CD8-positive, alpha-beta memory T cell (primary cell): ENCODE measurements at regions not wholly inside any gene's neighbourhood (a gene's known extent, or its start where the extent isn't known, plus 50 kb on each side); places are given as distances from the start of the nearest gene placed in this dataset.

ENCODE experiments used
- CTCF ChIA-PET: fragments of 350-600 bp; sonication (Branson Sonifier 250); formaldehyde crosslinking; loops from one replicate; lab custom pipeline; 2021; ENCODE audit warnings: antibody characterized with exemption; lab: Charles Lee
- POLR2A ChIA-PET: fragments of 350-600 bp; sonication (Branson Sonifier 250); formaldehyde crosslinking; loops from one replicate; lab custom pipeline; 2021; ENCODE audit warnings: antibody characterized with exemption; lab: Charles Lee
- DNase-seq, 5 donors: peaks; one replicate each; pipeline versions ENCODE4 v3.0.0 to v3.0.0-alpha.2; 2020 to 2022; ENCODE audit warnings: mixed read lengths in 1 of 5
- H3K27ac ChIP-seq: one replicate; pipeline ENCODE4 v1.7.0; 2013; ENCODE audit warnings: low read depth, mild to moderate bottlenecking, low read length, moderate library complexity
- H3K27me3 ChIP-seq: 2 replicates; pipeline ENCODE4 v1.7.0; 2013; ENCODE audit warnings: low read length, mild to moderate bottlenecking; ENCODE audit not compliant: insufficient read depth, poor library complexity, severe bottlenecking
- H3K36me3 ChIP-seq: 2 replicates; pipeline ENCODE4 v1.7.0; 2013; ENCODE audit warnings: mild to moderate bottlenecking, low read length, moderate library complexity; ENCODE audit not compliant: insufficient read depth
- H3K4me1 ChIP-seq: 2 replicates; pipeline ENCODE4 v1.7.0; 2013; ENCODE audit warnings: mild to moderate bottlenecking, low read length, moderate library complexity; ENCODE audit not compliant: insufficient read depth
- H3K4me3 ChIP-seq: 2 replicates; pipeline ENCODE4 v1.7.0; 2013; ENCODE audit warnings: mild to moderate bottlenecking, low read length
- H3K9me3 ChIP-seq: 2 replicates; pipeline ENCODE4 v1.7.0; 2013; ENCODE audit warnings: mild to moderate bottlenecking, low read length
- H3K27ac Mint-ChIP-seq, 8 donors: one replicate each; pipeline ENCODE4 v1.8.0; 2020 to 2021; ENCODE audit warnings: mixed read lengths in 8 of 8, mild to moderate bottlenecking in 6 of 8, inconsistent platforms in 3 of 8, moderate library complexity in 3 of 8
- H3K27me3 Mint-ChIP-seq, 2 donors: one replicate each; pipeline ENCODE4 v1.8.0; 2020 to 2021; ENCODE audit warnings: mixed read lengths in 2 of 2, mild to moderate bottlenecking in 1 of 2, moderate library complexity in 1 of 2
- H3K36me3 Mint-ChIP-seq, 3 donors: one replicate each; pipeline ENCODE4 v1.8.0; 2020 to 2021; ENCODE audit warnings: mixed read lengths in 3 of 3, inconsistent platforms in 1 of 3, mild to moderate bottlenecking in 1 of 3
- H3K4me1 Mint-ChIP-seq, 3 donors: one replicate each; pipeline ENCODE4 v1.8.0; 2020 to 2021; ENCODE audit warnings: mixed read lengths in 3 of 3, inconsistent platforms in 1 of 3, mild to moderate bottlenecking in 1 of 3
- H3K4me3 Mint-ChIP-seq, 7 donors: one replicate each; pipeline ENCODE4 v1.8.0; 2020 to 2021; ENCODE audit warnings: mixed read lengths in 7 of 7, mild to moderate bottlenecking in 6 of 7, moderate library complexity in 4 of 7, inconsistent platforms in 2 of 7
- H3K9me3 Mint-ChIP-seq, 5 donors: one replicate each; pipeline ENCODE4 v1.8.0; 2020 to 2022; ENCODE audit warnings: mixed read lengths in 5 of 5, mild to moderate bottlenecking in 3 of 5, moderate library complexity in 2 of 5, inconsistent platforms in 1 of 5

GRCh38 chr14:76655331-76655730 is 105.9 kb upstream of the VASH1 start:
- no peak overlapping the region for H3K27ac ChIP-seq
- H3K9me3 ChIP-seq = no peaks in the 10 kb centered on the region
- no peaks in the 10 kb centered on the region for H3K4me1 Mint-ChIP-seq
- DNase-seq = no peak
- peaks cover 0 to 7% (median 2%) of the 10 kb centered on the region in 5 donors for H3K9me3 Mint-ChIP-seq
- no peaks in the 10 kb centered on the region for H3K36me3 ChIP-seq
- H3K27me3 ChIP-seq = no peaks in the 10 kb centered on the region
- no peak overlapping the region for H3K27ac Mint-ChIP-seq
- no peak overlapping the region for H3K4me3 ChIP-seq
- CTCF ChIA-PET = no interaction called here
- H3K4me1 ChIP-seq = no peaks in the 10 kb centered on the region
- POLR2A ChIA-PET = no interaction called here
- H3K4me3 Mint-ChIP-seq = no peak overlapping the region
- peaks cover 19 to 31% of the 10 kb centered on the region in 2 donors for H3K27me3 Mint-ChIP-seq
- no peaks in the 10 kb centered on the region for H3K36me3 Mint-ChIP-seq

DNA sequence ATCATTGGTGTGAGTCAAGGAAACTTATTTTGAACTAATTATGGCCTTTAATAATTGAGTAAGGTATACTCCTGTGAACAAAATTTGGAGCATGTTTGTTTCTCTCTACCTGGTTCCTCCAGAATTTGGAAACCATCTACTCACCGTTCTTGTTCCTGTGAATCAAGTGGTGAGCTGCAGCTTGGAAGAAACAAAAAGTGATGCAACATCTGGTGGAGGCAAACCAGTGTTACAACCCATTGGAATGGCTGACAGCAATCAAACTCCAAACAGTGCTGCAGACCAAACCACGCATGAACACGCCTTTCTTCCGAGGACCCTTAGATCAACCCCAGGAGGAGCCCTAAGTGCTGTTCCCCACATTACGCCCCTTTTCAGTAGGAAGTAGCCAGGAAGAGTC is 104.7 kb upstream of the VASH1 start:
- Mint-ChIP-seq H3K4me1 (no peaks in the 10 kb centered on the region), H3K4me3 (no peak overlapping the region), H3K27me3 (peaks cover 14 to 43% of the 10 kb centered on the region in 2 donors), H3K9me3 (peaks cover 0 to 7% (median 2%) of the 10 kb centered on the region in 5 donors), H3K36me3 (peaks cover 0 to 2% (median 0%) of the 10 kb centered on the region in 3 donors), H3K27ac (no peak overlapping the region)
- ChIA-PET POLR2A (no interaction called here), CTCF (no interaction called here)
- Histone ChIP-seq H3K9me3 (no peaks in the 10 kb centered on the region), H3K4me3 (no peak overlapping the region), H3K36me3 (no peaks in the 10 kb centered on the region), H3K4me1 (no peaks in the 10 kb centered on the region), H3K27ac (no peak overlapping the region), H3K27me3 (peaks cover 3% of the 10 kb centered on the region)
- DNase-seq = no peak

DNA sequence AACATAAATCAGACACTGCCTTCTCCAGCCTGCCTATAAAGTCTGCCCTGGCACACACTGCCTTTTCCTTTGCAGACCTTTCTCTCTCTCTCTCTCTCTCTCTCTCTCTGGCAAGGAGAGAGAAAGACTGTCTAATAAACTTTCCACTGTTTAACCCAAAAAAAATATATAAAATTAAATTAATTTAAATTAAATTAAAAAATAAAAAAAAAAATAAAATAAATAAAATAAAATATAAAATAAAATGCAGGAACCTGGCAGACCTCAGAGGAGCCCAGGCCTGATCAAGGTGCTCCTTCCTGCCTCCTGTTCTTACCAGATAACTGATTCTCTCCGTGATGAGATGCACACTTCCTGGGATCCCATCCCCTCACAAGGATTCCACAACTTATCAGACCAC is 103.9 kb upstream of the VASH1 start:
- POLR2A ChIA-PET = no interaction called here
- Mint-ChIP-seq H3K27ac (peak overlapping the region in 1 of 8 donors; percentile 61), H3K9me3 (peaks cover 0 to 7% (median 2%) of the 10 kb centered on the region in 5 donors), H3K4me1 (no peaks in the 10 kb centered on the region), H3K36me3 (peaks cover 0 to 2% (median 0%) of the 10 kb centered on the region in 3 donors), H3K4me3 (no peak overlapping the region), H3K27me3 (peaks cover 18 to 49% of the 10 kb centered on the region in 2 donors)
- no peaks in the 10 kb centered on the region for H3K4me1 ChIP-seq
- H3K27me3 ChIP-seq = peaks cover 3% of the 10 kb centered on the region
- no peak overlapping the region for H3K27ac ChIP-seq
- CTCF ChIA-PET = no interaction called here
- H3K36me3 ChIP-seq = no peaks in the 10 kb centered on the region
- DNase-seq = no peak
- no peaks in the 10 kb centered on the region for H3K9me3 ChIP-seq
- H3K4me3 ChIP-seq = no peak overlapping the region

DNA sequence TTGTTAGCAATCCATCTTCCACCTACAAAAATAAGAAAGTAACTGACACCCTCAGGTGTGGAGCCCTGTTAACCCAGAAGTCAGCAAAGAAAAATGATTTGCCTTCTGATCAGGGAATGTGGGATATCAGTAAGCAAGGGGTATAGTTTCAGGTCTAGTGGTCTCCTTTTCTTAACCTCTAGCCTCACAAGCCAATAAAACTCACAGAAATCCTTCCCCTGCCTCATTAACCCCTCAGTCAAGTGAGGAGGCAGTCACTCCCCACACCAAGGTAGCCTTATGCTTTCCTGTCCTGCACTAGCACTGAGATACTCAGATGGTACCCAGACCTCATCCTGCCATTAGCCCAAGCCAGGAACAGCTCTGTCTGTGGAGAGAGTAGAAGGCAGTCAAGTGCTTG is 103.4 kb upstream of the VASH1 start:
- H3K9me3 ChIP-seq = no peaks in the 10 kb centered on the region
- CTCF ChIA-PET = no interaction called here
- Mint-ChIP-seq H3K27ac (peak overlapping the region in 1 of 8 donors; percentile 61), H3K4me1 (no peaks in the 10 kb centered on the region), H3K9me3 (peaks cover 0 to 7% (median 2%) of the 10 kb centered on the region in 5 donors), H3K36me3 (peaks cover 0 to 2% (median 0%) of the 10 kb centered on the region in 3 donors), H3K27me3 (peaks cover 20 to 52% of the 10 kb centered on the region in 2 donors), H3K4me3 (no peak overlapping the region)
- H3K4me3 ChIP-seq = no peak overlapping the region
- DNase-seq = no peak
- no peak overlapping the region for H3K27ac ChIP-seq
- no peaks in the 10 kb centered on the region for H3K36me3 ChIP-seq
- H3K27me3 ChIP-seq = peaks cover 3% of the 10 kb centered on the region
- H3K4me1 ChIP-seq = no peaks in the 10 kb centered on the region
- POLR2A ChIA-PET = no interaction called here

DNA sequence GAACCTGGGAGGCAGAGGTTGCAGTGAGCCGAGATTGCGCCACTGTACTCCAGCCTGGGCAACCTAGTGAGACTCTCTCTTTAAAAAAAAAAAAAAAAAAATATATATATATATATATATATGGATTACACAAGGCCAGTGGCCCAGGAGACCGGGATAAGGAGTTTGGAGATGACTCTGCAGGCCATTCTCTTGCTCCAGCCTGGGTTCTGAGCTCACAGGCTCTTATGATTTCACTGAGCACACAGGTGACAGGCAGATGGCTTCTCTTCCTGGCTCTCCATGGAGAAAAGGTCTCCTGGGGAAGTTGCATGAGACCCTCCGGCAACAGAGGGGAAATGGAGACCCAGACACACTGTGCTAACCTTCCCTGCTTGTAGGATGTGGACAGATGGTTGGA is 98.7 kb upstream of the VASH1 start:
- ChIA-PET POLR2A (no interaction called here), CTCF (no interaction called here)
- Histone ChIP-seq H3K27me3 (peaks cover 7% of the 10 kb centered on the region), H3K27ac (no peak overlapping the region), H3K4me1 (no peaks in the 10 kb centered on the region), H3K9me3 (no peaks in the 10 kb centered on the region), H3K4me3 (no peak overlapping the region), H3K36me3 (no peaks in the 10 kb centered on the region)
- Mint-ChIP-seq H3K27me3 (peaks cover 11 to 46% of the 10 kb centered on the region in 2 donors), H3K4me3 (no peak overlapping the region), H3K36me3 (peaks cover 0 to 2% (median 0%) of the 10 kb centered on the region in 3 donors), H3K27ac (no peak overlapping the region), H3K4me1 (no peaks in the 10 kb centered on the region), H3K9me3 (peaks cover 0 to 7% (median 6%) of the 10 kb centered on the region in 5 donors)
- DNase-seq = no peak

DNA sequence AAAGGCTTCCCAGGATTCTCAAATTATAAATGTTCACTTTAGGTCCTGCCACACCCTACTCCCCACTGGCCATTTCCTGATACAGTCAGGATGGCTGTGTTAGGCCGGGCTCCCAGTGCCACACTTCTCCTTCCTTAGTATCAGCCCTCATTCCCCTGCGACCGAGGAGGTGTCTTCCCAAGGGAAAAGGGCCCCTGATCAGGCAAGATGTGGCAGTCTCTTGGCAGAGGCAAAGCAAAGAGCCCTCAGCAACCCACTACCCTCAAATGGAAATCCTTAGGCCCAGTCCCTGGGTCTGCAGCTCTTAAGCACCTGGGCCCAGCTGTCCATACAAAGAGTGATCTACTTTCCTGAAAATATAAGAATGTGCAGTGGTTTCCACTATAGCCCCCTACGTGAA is 96.5 kb upstream of the VASH1 start:
- ChIA-PET POLR2A (no interaction called here), CTCF (no interaction called here)
- peaks cover 5 to 14% (median 13%) of the 10 kb centered on the region in 5 donors for H3K9me3 Mint-ChIP-seq
- DNase-seq = no peak
- H3K36me3 Mint-ChIP-seq = peaks cover 0 to 2% (median 0%) of the 10 kb centered on the region in 3 donors
- no peaks in the 10 kb centered on the region for H3K36me3 ChIP-seq
- H3K4me3 ChIP-seq = no peak overlapping the region
- H3K27me3 Mint-ChIP-seq = peaks cover 10 to 41% of the 10 kb centered on the region in 2 donors
- H3K27ac ChIP-seq = no peak overlapping the region
- no peak overlapping the region for H3K27ac Mint-ChIP-seq
- peaks cover 7% of the 10 kb centered on the region for H3K27me3 ChIP-seq
- H3K4me3 Mint-ChIP-seq = no peak overlapping the region
- H3K4me1 ChIP-seq = no peaks in the 10 kb centered on the region
- no peaks in the 10 kb centered on the region for H3K4me1 Mint-ChIP-seq
- H3K9me3 ChIP-seq = no peaks in the 10 kb centered on the region

DNA sequence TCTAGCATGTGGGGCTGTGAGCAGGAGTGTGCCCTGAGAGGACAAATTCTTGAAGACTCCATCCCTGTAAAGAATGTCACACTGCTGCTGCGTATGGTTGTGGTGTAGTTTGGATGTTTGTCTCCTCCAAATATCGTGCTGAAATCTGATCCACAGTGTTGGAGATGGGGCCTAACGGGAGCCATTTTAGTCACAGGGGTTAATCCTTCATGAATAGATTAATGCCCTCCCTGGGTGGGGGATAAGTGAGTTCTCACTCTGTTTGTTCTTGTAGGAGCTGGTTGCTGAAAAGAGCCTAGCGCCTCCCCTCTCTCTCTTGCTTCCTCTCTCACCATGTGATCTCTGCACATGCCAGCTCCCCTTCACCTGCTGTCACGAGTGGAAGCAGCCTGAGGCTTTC is 94.5 kb upstream of the VASH1 start:
- peak overlapping the region in 1 of 8 donors; percentile 73 for H3K27ac Mint-ChIP-seq
- Histone ChIP-seq H3K27me3 (peaks cover 4% of the 10 kb centered on the region), H3K4me1 (no peaks in the 10 kb centered on the region), H3K27ac (no peak overlapping the region), H3K36me3 (no peaks in the 10 kb centered on the region), H3K9me3 (no peaks in the 10 kb centered on the region), H3K4me3 (no peak overlapping the region)
- DNase-seq = no peak
- peaks cover 9 to 24% of the 10 kb centered on the region in 2 donors for H3K27me3 Mint-ChIP-seq
- no peak overlapping the region for H3K4me3 Mint-ChIP-seq
- POLR2A ChIA-PET = no interaction called here
- H3K9me3 Mint-ChIP-seq = peaks cover 5 to 14% (median 13%) of the 10 kb centered on the region in 5 donors
- CTCF ChIA-PET = no interaction called here
- H3K4me1 Mint-ChIP-seq = no peaks in the 10 kb centered on the region
- H3K36me3 Mint-ChIP-seq = no peaks in the 10 kb centered on the region

DNA sequence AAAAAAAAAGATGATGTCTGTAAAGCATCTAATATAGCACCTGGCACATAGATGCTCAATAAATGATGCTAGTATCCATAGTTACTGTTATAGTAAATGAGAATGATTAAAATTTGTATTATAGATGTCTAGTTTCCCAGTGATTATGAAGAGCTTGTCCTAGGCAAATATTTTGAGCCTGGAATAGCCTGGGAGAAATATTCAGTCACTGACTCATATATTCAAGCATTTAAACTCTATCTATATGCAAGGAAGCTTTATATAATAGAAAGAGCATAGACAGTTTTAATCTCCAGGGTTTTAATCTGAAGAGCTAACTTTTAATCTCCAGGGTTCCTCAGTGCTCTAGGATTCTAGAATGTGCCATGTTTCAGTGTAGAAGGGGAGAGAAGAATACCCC is 91.5 kb upstream of the VASH1 start:
- Mint-ChIP-seq H3K9me3 (peaks cover 5 to 14% (median 13%) of the 10 kb centered on the region in 5 donors), H3K4me3 (no peak overlapping the region), H3K27me3 (peaks cover 2 to 33% of the 10 kb centered on the region in 2 donors), H3K27ac (no peak overlapping the region), H3K36me3 (no peaks in the 10 kb centered on the region), H3K4me1 (no peaks in the 10 kb centered on the region)
- ChIA-PET CTCF (no interaction called here), POLR2A (no interaction called here)
- Histone ChIP-seq H3K36me3 (no peaks in the 10 kb centered on the region), H3K4me3 (no peak overlapping the region), H3K4me1 (no peaks in the 10 kb centered on the region), H3K27me3 (peaks cover 4% of the 10 kb centered on the region), H3K9me3 (no peaks in the 10 kb centered on the region), H3K27ac (no peak overlapping the region)
- DNase-seq = no peak
